H9 (cell line): ENCODE measurements at regions not wholly inside any gene's neighbourhood (a gene's known extent, or its start where the extent isn't known, plus 50 kb on each side); places are given as distances from the start of the nearest gene placed in this dataset.
"Not testable (repeated sequence)": the region's sequence is repeated elsewhere in the genome, so short reads cannot be mapped to it uniquely, and the experiment has no call there.

ENCODE experiments used
- DNase-seq: peaks from one replicate; pipeline ENCODE4 v3.0.0-alpha.2; 2017
- H2AFZ ChIP-seq: one replicate; pipeline ENCODE4 v1.6.1; 2013; ENCODE audit warnings: mild to moderate bottlenecking, low read length, control low read depth, moderate library complexity
- H2AK5ac ChIP-seq: 2 replicates; pipeline ENCODE4 v1.6.1; 2013; ENCODE audit warnings: low read length, control low read depth, mixed read lengths; ENCODE audit not compliant: insufficient read length
- H2BK120ac ChIP-seq: one replicate; pipeline ENCODE4 v1.6.1; 2013; ENCODE audit warnings: low read depth, mild to moderate bottlenecking, low read length, control low read depth, inconsistent platforms; ENCODE audit not compliant: poor library complexity, severe bottlenecking
- H2BK12ac ChIP-seq: 2 replicates; pipeline ENCODE4 v1.6.1; 2013; ENCODE audit warnings: low read length, control low read depth, mixed read lengths, low read depth; ENCODE audit not compliant: insufficient read length
- H2BK15ac ChIP-seq: 2 replicates; pipeline ENCODE4 v1.6.1; 2013; ENCODE audit warnings: low read depth, low read length, control low read depth
- H2BK20ac ChIP-seq: one replicate; pipeline ENCODE4 v1.6.1; 2013; ENCODE audit warnings: low read depth, mild to moderate bottlenecking, low read length, control low read depth, inconsistent platforms; ENCODE audit not compliant: poor library complexity, severe bottlenecking
- H2BK5ac ChIP-seq: 2 replicates; pipeline ENCODE4 v1.6.1; 2013; ENCODE audit warnings: low read length, control low read depth, mixed read lengths; ENCODE audit not compliant: insufficient read length
- H3K14ac ChIP-seq: 2 replicates; pipeline ENCODE4 v1.6.1; 2013; ENCODE audit warnings: low read length, control low read depth; ENCODE audit not compliant: insufficient read depth
- H3K18ac ChIP-seq: 2 replicates; pipeline ENCODE4 v1.6.1; 2013; ENCODE audit warnings: low read depth, mild to moderate bottlenecking, mixed read lengths, low read length, control low read depth; ENCODE audit not compliant: insufficient read length
- H3K23ac ChIP-seq: 2 replicates; pipeline ENCODE4 v1.6.1; 2013; ENCODE audit warnings: low read length, control low read depth, mixed read lengths, low read depth; ENCODE audit not compliant: insufficient read length
- H3K23me2 ChIP-seq: 2 replicates; pipeline ENCODE4 v1.6.1; 2013; ENCODE audit warnings: low read depth, mild to moderate bottlenecking, mixed read lengths, low read length, control low read depth; ENCODE audit not compliant: insufficient read length, poor library complexity, severe bottlenecking
- H3K27ac ChIP-seq: 2 replicates; pipeline ENCODE4 v1.5.1; 2013; ENCODE audit warnings: low read length, control low read depth, mixed read lengths, low read depth; ENCODE audit not compliant: insufficient read length
- H3K27me3 ChIP-seq: 2 replicates; pipeline ENCODE4 v1.6.1; 2013; ENCODE audit warnings: low read length, control low read depth, inconsistent platforms; ENCODE audit not compliant: insufficient read depth
- H3K4ac ChIP-seq: 2 replicates; pipeline ENCODE4 v1.6.1; 2013; ENCODE audit warnings: low read depth, mild to moderate bottlenecking, control low read depth, inconsistent platforms, low read length, moderate library complexity
- H3K4me1 ChIP-seq: 2 replicates; pipeline ENCODE4 v1.6.1; 2013; ENCODE audit warnings: low read length, control low read depth, inconsistent platforms; ENCODE audit not compliant: insufficient read depth
- H3K4me2 ChIP-seq: 2 replicates; pipeline ENCODE4 v1.6.1; 2013; ENCODE audit warnings: low read length, control low read depth, mixed read lengths; ENCODE audit not compliant: insufficient read length, insufficient read depth
- H3K56ac ChIP-seq: 2 replicates; pipeline ENCODE4 v1.6.1; 2013; ENCODE audit warnings: low read depth, mild to moderate bottlenecking, mixed read lengths, low read length, control low read depth; ENCODE audit not compliant: insufficient read length
- H3K79me1 ChIP-seq: 2 replicates; pipeline ENCODE4 v1.6.1; 2013; ENCODE audit warnings: low read depth, mild to moderate bottlenecking, moderate library complexity, low read length, control low read depth, inconsistent platforms; ENCODE audit not compliant: insufficient read depth, poor library complexity, severe bottlenecking
- H3K79me2 ChIP-seq: 2 replicates; pipeline ENCODE4 v1.6.1; 2013; ENCODE audit warnings: low read length, control low read depth, inconsistent platforms; ENCODE audit not compliant: insufficient read depth
- H3K9ac ChIP-seq: 2 replicates; pipeline ENCODE4 v1.6.1; 2013; ENCODE audit warnings: low read length, control low read depth, mixed read lengths; ENCODE audit not compliant: insufficient read length; ENCODE audit errors: extremely low read depth
- H3K9me3 ChIP-seq: one replicate; pipeline ENCODE4 v1.6.1; 2013; ENCODE audit warnings: low read depth, low read length, inconsistent platforms; ENCODE audit not compliant: control insufficient read depth
- H3T11ph ChIP-seq: one replicate; pipeline ENCODE4 v1.6.1; 2013; ENCODE audit warnings: mild to moderate bottlenecking, low read length, control low read depth, inconsistent platforms
- H4K20me1 ChIP-seq: one replicate; pipeline ENCODE4 v1.6.1; 2013; ENCODE audit not compliant: control insufficient read depth, insufficient read length, insufficient read depth
- H4K5ac ChIP-seq: 2 replicates; pipeline ENCODE4 v1.6.1; 2013; ENCODE audit warnings: low read depth, mild to moderate bottlenecking, mixed read lengths, low read length, control low read depth; ENCODE audit not compliant: insufficient read length
- H4K8ac ChIP-seq: replicated peaks from 2 replicates; pipeline ENCODE4 v1.6.1; 2013; ENCODE audit warnings: low read length, control low read depth, mixed read lengths, low read depth; ENCODE audit not compliant: insufficient read length
- H4K91ac ChIP-seq: 2 replicates; pipeline ENCODE4 v1.6.1; 2013; ENCODE audit warnings: low read depth, mild to moderate bottlenecking, moderate library complexity, mixed read lengths, low read length, control low read depth; ENCODE audit not compliant: insufficient read length
- H3K27ac Mint-ChIP-seq, 3 experiments: 2 replicates in 2 of 3; 3 replicates in 1 of 3; pipeline ENCODE4 v1.8.0; 2020 to 2021; ENCODE audit warnings: mixed read lengths in 3 of 3, mild to moderate bottlenecking in 1 of 3, moderate library complexity in 1 of 3
- H3K27me3 Mint-ChIP-seq: 2 replicates; pipeline ENCODE4 v1.8.0; 2021; ENCODE audit warnings: low read depth, mild to moderate bottlenecking, moderate library complexity, mixed read lengths
- H3K36me3 Mint-ChIP-seq, 3 experiments: 2 replicates in 2 of 3; 3 replicates in 1 of 3; pipeline ENCODE4 v1.8.0; 2020 to 2021; ENCODE audit warnings: low read depth in 3 of 3, mixed read lengths in 3 of 3; ENCODE audit not compliant: insufficient read depth in 1 of 3
- H3K4me1 Mint-ChIP-seq, 2 experiments: 2 replicates each; pipeline ENCODE4 v1.8.0; 2020; ENCODE audit warnings: mixed read lengths in 2 of 2
- H3K4me3 Mint-ChIP-seq, 2 experiments: 2 replicates in 1 of 2; 3 replicates in 1 of 2; pipeline ENCODE4 v1.8.0; 2020 to 2021; ENCODE audit warnings: mild to moderate bottlenecking in 2 of 2, mixed read lengths in 2 of 2, moderate library complexity in 1 of 2
- H3K9me3 Mint-ChIP-seq, 2 experiments: 2 replicates in 1 of 2; 3 replicates in 1 of 2; pipeline ENCODE4 v1.8.0; 2020; ENCODE audit warnings: mild to moderate bottlenecking in 2 of 2, mixed read lengths in 2 of 2, moderate library complexity in 1 of 2
- WGBS: extraction: QIAGEN DNeasy Blood & Tissue Kit; methylation state at CpG from one replicate; pipeline ENCODE4 v1.1.7; 2013; ENCODE audit warnings: missing lambda C conversion rate, low lambda C conversion rate, mixed read lengths; ENCODE audit not compliant: insufficient read length; ENCODE audit errors: extremely low coverage; 5-methylcytosine and 5-hydroxymethylcytosine counted together

- not testable (repeated sequence) for H4K8ac ChIP-seq, H2BK120ac ChIP-seq, H4K5ac ChIP-seq, H2AK5ac ChIP-seq, H3K23ac ChIP-seq, H3T11ph ChIP-seq, H3K56ac ChIP-seq, H3K9ac ChIP-seq, H2AFZ ChIP-seq, H3K14ac ChIP-seq, DNase-seq, H3K4ac ChIP-seq, H3K9me3 ChIP-seq, H2BK20ac ChIP-seq, H3K27ac ChIP-seq, H3K79me1 ChIP-seq, H3K23me2 ChIP-seq, H3K18ac ChIP-seq, H3K27ac Mint-ChIP-seq, H3K4me3 Mint-ChIP-seq, H3K79me2 ChIP-seq, H4K20me1 ChIP-seq, H2BK12ac ChIP-seq, H4K91ac ChIP-seq, H3K4me2 ChIP-seq, H2BK15ac ChIP-seq, H3K27me3 Mint-ChIP-seq, H3K4me1 ChIP-seq, H2BK5ac ChIP-seq, H3K27me3 ChIP-seq, H3K9me3 Mint-ChIP-seq, H3K4me1 Mint-ChIP-seq
- H3K36me3 Mint-ChIP-seq: peaks cover 28 to 60% (median 57%) of the 10 kb centered on the region in 3 experiments
- no CpG with 5 or more reads among the region's 9 CpGs for WGBS
Observed at GRCh38 chr3:195969341-195969740, 61.0 kb upstream of the TNK2 start.

- H3K56ac ChIP-seq: not testable (repeated sequence)
- peaks cover 28 to 56% (median 53%) of the 10 kb centered on the region in 3 experiments for H3K36me3 Mint-ChIP-seq
Observed at GRCh38 chr3:195968104-195968503, 59.8 kb upstream of the TNK2 start.

More at GRCh38 chr3:195968104-195968503, 59.8 kb upstream of the TNK2 start:
- not testable (repeated sequence) for H2AK5ac ChIP-seq, H3K14ac ChIP-seq, H2BK15ac ChIP-seq, H3K27ac Mint-ChIP-seq, H2BK5ac ChIP-seq, H3K9me3 ChIP-seq, H3K4me2 ChIP-seq, H3K23me2 ChIP-seq, H3K79me2 ChIP-seq, H2BK12ac ChIP-seq, H2BK120ac ChIP-seq, DNase-seq, H3K4ac ChIP-seq, H2BK20ac ChIP-seq, H3K27me3 ChIP-seq, H3K4me1 Mint-ChIP-seq, H4K20me1 ChIP-seq, H4K91ac ChIP-seq, H4K5ac ChIP-seq, H3K23ac ChIP-seq, H3K27ac ChIP-seq, H3K27me3 Mint-ChIP-seq, H3K9ac ChIP-seq, H3K4me3 Mint-ChIP-seq, H3K18ac ChIP-seq, H2AFZ ChIP-seq, H3K79me1 ChIP-seq, H3K4me1 ChIP-seq, H3K9me3 Mint-ChIP-seq, H4K8ac ChIP-seq, H3T11ph ChIP-seq
- WGBS: no CpG with 5 or more reads among the region's 10 CpGs
